ENCODE measurements at regions not wholly inside any gene's neighbourhood (a gene's known extent, or its start where the extent isn't known, plus 50 kb on each side); places are given as distances from the start of the nearest gene placed in this dataset.
A peak's percentile ranks its signal among the peaks of the same experiment; 100 is the strongest.

DNA sequence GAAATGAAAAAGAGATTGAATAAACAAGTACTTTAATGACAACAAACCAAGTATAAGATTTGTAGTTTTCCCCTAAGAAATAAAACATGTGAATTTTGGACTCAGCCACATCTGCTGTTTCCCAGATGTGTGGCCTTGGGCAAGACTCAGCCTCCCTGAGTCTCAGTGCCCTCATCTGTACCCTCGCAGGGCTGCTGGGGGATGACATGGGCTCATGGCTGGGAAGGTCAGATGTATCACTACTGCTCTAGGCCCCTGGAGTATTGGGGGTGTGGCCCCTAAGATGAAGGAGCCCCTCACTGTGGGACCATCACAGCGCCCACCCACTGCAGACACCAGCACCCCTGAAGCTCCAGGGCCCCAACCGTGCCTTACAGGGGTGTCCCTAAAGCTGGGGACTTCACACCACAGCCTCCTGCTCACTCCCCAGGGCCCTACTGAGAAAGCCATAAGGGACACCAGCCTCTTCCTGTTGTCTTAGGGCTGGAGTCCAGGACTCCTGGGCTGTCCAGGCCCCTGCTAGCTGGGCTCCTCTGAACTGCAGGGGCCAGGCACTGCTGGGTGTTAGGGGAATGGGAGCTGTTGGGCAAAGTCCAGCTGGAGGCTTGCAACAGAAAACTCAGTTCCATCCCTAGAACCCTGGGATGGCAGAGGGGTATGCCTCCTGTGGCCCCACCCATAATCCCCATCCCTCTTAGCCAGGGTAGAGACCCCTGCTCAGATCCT is 104.0 kb upstream of the WNT4 start:
- no peak for DNase-seq

DNA sequence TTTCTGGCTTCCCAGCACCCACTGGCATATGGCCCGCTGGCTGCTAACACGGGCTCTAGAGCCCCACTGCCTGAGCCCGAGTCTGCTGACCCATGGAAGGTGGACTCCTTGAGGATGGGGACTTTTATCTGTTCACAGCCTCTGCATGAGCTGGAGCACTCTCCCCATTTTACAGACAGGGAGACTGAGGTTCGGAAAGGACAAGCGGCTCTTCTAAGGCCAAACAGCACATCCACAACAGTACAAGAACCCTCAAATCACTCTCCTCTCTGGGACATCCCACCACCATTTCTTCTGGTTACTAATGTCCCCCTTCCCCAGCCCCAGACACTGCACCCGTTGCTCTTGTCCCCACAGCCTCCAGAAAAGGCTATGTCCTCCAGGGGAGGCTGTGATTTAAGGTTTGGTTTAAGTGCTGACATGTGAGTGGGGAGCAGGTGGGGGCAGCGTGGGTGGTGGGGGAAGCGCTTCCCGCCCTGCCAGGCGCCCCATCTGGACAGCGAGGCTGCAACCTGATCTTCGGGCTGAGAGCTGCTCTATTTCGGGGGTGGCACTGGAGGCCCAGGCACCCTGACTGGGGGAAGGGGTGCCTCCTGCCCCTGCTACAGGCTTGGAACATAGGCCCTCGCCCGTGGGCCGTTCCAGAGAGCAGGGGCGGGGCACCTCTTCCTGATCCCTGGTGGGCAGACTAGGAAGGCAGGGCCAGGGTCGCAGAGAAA is 104.8 kb upstream of the WNT4 start:
- no peak for DNase-seq

DNA sequence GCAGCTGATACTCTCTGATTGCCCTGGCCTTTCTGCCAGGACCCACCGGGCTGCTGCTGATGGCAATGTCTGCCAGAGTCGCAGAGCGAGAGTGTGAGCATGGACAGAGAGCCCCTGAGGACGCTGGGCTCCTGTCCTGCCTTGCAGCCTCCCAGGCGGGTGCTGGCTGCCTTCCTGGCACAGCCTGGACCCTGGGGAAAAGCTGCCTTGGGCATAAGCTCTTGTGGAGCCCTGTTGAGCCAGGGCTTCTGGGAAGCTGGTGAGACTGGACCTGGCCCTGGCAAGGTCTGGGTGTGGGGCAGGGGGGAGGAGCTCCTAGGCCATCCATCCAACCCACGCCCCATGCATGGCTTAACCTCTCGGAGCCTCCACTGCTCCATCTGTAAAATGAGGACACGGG is 105.8 kb upstream of the WNT4 start:
- DNase-seq, result no peak

DNA sequence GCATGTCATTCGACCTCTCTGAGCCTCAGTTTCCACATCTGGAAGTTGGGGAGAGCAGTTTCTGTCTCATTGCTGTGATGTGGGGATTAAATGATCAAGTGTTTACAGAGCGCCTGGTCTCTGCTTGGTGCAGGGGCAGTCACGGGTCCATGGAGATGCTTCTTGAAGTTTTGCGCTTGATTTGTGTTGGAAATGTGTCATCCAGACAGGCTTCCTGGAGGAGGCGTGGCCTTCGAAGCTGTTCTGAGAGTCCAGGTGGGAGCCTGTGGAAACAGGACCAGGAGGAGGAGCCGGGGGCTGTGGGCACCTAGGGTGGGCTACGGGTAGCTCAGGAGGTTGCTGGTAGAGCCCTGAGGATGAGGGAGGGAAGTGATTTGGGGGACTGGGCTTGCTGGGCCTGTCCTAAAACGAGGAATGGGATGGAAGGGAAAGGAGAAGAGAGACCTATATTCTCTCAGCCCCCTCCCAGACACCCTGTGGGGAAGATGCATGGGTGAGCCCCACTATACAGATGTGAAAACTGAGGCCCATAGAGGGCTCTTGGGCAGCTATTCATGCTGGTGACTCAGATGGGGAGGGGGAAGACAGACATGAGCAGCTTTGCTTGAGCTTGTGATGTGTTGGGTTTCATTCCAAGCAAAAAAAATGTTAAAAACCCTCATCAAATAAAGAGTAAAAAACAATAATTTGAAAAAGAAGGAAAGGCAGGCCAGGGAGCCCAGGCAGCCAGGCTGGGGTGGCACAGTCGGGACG is 107.2 kb upstream of the WNT4 start:
- DNase-seq, result no peak

DNA sequence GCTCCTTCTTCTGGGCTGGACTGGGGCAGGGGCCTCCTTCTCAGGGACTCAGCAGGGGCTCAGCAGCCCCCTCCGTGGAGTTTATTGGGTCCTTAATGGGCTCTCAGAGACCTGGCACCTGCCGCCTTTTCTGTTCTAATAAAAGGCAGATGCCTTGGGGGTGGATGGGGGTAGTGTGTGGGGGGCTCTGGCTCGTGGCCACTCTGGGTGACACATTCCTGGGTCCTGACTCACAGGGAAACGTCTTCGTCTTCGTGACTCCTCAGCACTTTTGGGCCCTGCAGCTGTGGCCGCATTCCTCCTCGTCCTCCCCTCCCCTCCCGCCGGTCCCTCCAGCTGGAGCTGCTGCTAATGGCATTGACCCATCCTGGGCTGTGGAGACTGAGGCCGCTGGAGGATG is 107.8 kb upstream of the WNT4 start:
- DNase-seq, result peak; percentile 16

- no peak for DNase-seq
Measured at GRCh38 chr1:22252251-22252650, 109.4 kb upstream of the WNT4 start.

DNA sequence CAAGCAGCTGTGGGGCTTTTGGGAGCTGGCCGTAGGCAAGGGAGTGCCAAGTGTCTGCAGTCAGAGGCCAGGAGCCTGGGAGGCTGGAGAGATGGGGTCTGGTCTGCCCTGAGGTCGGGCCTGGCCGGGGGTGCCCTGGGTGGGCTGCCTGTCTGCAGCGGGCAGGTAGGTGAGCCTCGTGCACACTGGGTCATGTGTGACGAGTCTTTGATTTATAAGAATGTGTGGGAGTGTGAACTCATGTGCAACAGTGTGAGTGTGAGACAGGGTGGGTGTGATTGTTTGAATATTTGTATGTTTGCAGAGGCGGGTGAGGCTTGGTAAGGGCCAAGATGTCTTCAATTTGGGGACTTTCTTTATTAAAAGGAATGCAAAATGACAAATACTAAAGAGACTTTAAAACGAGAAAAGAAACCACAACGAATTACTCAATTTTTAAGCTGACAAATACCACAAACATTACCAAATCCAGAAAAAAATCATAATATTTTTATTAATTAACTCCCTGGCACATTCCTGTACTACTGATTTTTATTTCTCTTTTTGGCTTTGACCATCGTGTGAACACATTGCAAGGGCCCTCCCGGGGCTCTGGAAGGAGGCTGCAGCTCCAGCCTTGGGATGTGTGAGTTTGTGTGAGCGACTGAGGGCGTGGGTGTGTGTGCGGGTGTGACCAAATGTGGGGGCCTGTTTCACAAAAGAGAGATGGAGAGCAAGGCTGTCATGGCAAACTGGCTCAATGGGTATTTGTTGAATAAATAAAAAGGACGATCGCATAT is 110.3 kb upstream of the WNT4 start:
- DNase-seq, result no peak

- DNase-seq, result no peak
Measured at GRCh38 chr1:22254756-22255155, 111.9 kb upstream of the WNT4 start.

- DNase-seq, result no peak
Measured at GRCh38 chr1:22255341-22256212, 112.7 kb upstream of the WNT4 start.

GRCh38 chr1:22256213-22256512 is 113.3 kb upstream of the WNT4 start:
- DNase-seq, result no peak

- no peak for DNase-seq
Measured at GRCh38 chr1:22257290-22258275, 114.7 kb upstream of the WNT4 start.

GRCh38 chr1:22258698-22259097 is 115.8 kb upstream of the WNT4 start:
- no peak for DNase-seq

- DNase-seq, result no peak
Measured at GRCh38 chr1:22259551-22260282, 116.8 kb upstream of the WNT4 start.

DNA sequence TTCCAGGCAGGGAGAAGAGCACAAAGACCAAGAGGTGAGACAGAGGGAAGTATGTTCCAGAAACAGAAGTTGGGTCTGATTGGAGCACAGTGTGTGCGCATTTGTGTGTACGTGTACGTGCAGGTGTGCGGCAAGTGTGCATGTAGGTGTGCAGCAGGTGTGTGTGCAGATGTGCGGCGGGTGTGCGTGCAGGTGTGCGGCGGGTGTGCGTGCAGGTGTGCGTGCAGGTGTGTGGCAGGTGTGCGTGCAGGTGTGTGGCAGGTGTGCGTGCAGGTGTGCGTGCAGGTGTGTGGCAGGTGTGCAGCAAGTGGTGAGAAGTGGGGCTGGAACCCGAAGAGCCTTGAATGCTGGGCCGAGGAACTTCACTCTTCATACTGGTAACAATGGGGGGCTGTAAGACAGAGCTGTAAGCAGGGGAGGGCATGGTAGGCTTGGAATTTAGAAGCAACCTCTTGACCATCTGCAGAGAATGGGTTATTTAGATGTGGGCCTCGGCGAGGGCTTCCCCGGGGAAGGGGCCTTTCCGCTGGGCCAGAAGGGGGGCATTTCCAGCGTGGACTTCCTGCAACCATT is 118.0 kb upstream of the WNT4 start:
- no peak for DNase-seq

DNA sequence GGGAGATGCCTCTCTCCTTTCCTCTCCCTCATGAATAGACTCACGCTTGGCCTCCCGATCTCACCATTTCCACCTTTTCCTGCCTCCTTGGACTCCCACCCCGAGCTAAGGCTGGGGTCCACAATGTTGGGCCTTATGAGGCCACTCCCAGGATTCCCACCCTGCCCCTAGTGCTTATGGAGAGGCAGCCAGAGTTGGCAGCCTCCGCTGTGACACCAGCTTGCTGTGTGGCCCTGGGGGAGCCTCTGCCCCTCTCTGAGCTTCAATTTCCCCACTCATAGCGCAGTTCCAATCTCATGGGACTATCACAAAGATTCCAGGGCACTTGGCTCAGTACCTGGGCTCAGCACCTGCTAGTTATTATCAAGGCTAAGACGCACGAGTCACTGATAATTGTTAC is 118.7 kb upstream of the WNT4 start:
- no peak for DNase-seq

- DNase-seq, result no peak
Measured at GRCh38 chr1:22262583-22262982, 119.7 kb upstream of the WNT4 start.

DNA sequence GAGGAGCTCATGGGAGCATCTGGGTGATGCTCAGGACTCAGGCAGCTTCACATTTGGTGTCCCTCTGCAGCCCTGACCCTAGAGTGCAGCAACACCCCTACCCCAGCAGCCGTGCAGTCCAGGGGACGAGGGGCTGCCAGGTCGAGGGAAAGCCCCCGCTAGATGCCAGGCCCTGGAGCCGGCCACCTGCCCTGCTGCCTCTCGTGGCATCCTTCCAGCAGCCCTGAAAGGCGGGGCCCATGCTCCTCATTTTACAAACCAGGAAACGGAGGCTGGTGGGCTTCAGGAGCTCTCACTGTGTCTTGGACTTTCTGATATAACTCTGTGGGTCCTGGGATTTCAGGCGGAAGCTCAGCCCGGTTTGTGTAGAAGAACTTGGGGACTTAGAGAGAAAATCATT is 120.5 kb upstream of the WNT4 start:
- no peak for DNase-seq

- DNase-seq, result no peak
Measured at GRCh38 chr1:22264464-22265341, 121.8 kb upstream of the WNT4 start.

DNA sequence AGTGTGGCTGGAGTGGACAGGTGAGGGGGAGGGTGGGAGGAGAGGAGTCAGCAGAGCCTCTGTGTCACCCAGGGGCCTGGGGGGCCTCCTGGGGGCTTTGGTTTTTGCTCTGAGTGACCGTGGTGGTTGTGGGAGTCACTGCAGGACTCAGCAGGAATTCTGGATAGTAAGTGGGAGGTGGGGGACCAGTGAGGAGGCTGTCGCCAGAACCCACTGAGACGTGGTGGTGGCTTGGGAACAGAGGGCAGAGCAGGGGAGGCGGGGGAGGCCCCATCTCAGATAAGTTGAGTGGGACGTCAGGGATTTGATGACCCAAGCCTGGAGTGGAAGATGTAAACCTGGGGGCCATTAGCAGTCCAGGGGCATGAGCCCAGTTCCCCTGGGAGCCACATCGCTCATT is 123.2 kb upstream of the WNT4 start:
- no peak for DNase-seq
